ENCODE measurements at regions not wholly inside any gene's neighbourhood (a gene's known extent, or its start where the extent isn't known, plus 50 kb on each side); places are given as distances from the start of the nearest gene placed in this dataset.
"Not testable (repeated sequence)": the region's sequence is repeated elsewhere in the genome, so short reads cannot be mapped to it uniquely, and the experiment has no call there.

DNA sequence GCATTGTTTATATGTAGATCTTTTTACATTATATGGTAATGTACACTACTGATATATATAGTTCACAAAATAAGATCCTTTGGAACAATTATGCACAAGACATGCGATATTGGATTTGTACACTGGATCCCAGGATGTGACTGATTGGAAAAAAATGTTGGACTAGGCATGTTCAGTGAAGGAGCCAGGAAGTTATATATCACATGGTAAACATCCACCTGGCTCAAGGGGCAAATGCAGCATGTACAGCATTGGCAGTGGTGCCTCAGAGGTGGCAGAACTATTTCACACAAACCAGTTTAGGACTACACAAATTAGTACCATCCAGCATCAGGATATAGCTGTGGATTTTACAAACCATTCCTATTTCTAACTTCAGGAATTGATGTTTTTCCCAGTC is 97.4 kb upstream of the NANOS1 start:
- not testable (repeated sequence) for H3K4me1 ChIP-seq (ENCODE audit: control insufficient read depth, insufficient read depth, low read length); H3K27me3 ChIP-seq (ENCODE audit: control insufficient read depth, insufficient read depth, low read length); H3K27ac ChIP-seq (ENCODE audit: low read depth, low read length); H3K4me3 ChIP-seq (ENCODE audit: low read depth, low read length); H3K36me3 ChIP-seq (ENCODE audit: control insufficient read depth, insufficient read depth, low read length); H3K9me3 ChIP-seq (ENCODE audit: control insufficient read depth, insufficient read depth, low read length); H3K9ac ChIP-seq (ENCODE audit: low read depth, low read length)

GRCh38 chr10:118937226-118937625 is 92.3 kb upstream of the NANOS1 start:
- Histone ChIP-seq H3K4me3 (ENCODE audit: low read depth, low read length) (no peak overlapping the region), H3K36me3 (ENCODE audit: control insufficient read depth, insufficient read depth, low read length) (no peaks in the 10 kb centered on the region), H3K9me3 (ENCODE audit: control insufficient read depth, insufficient read depth, low read length) (no peaks in the 10 kb centered on the region; the same call in 1 of the 2 replicates), H3K9ac (ENCODE audit: low read depth, low read length) (no peak overlapping the region), H3K27me3 (ENCODE audit: control insufficient read depth, insufficient read depth, low read length) (no peaks in the 10 kb centered on the region), H3K4me1 (ENCODE audit: control insufficient read depth, insufficient read depth, low read length) (no peaks in the 10 kb centered on the region), H3K27ac (ENCODE audit: low read depth, low read length) (no peak overlapping the region)

DNA sequence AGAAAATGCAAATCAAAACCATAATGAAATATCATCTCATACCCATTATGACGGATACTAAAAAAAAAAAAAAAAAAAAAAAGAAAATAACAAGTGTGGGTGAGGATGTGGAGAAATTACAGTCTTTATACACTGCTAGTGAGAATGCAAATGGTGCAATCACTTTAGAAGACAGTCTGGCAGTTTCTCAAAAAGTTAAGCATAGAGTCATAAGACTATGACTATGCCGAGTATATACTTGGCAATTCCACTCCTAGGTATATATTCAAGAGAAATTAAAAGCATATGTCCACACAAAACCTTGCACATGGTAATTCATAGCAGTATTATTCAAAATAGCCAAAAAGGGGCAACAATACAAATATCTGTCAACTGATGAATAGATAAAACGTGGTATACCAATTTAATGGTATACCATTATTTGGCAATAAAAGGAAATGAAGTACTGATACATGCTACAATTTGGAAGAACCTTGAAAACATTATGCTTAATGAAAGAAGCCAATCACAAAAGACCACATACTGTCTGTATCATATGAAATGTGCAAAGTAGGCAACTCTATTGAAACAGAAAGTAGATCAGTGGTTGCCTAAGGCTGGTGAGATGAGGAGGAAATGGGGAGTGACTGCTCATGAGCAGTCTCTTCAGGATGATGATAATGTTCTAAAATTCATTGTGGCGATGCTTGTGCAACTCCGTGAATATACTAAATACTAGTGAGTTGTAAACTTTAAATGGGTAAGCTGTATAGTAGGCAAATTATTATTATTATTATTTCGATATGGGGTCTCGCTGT is 90.1 kb upstream of the NANOS1 start:
- Histone ChIP-seq H3K4me3 (ENCODE audit: low read depth, low read length) (no peak overlapping the region), H3K9me3 (ENCODE audit: control insufficient read depth, insufficient read depth, low read length) (no peaks in the 10 kb centered on the region; the same call in 1 of the 2 replicates), H3K27ac (ENCODE audit: low read depth, low read length) (no peak overlapping the region), H3K27me3 (ENCODE audit: control insufficient read depth, insufficient read depth, low read length) (no peaks in the 10 kb centered on the region), H3K4me1 (ENCODE audit: control insufficient read depth, insufficient read depth, low read length) (no peaks in the 10 kb centered on the region), H3K9ac (ENCODE audit: low read depth, low read length) (no peak overlapping the region), H3K36me3 (ENCODE audit: control insufficient read depth, insufficient read depth, low read length) (no peaks in the 10 kb centered on the region)

- H3K27ac ChIP-seq (ENCODE audit: low read depth, low read length), result no peak overlapping the region
- H3K27me3 ChIP-seq (ENCODE audit: control insufficient read depth, insufficient read depth, low read length), result no peaks in the 10 kb centered on the region
- no peaks in the 10 kb centered on the region; the same call in 1 of the 2 replicates for H3K9me3 ChIP-seq (ENCODE audit: control insufficient read depth, insufficient read depth, low read length)
- H3K4me3 ChIP-seq (ENCODE audit: low read depth, low read length), result no peak overlapping the region
- no peak overlapping the region for H3K9ac ChIP-seq (ENCODE audit: low read depth, low read length)
- peaks cover 6% of the 10 kb centered on the region; the same call in 1 of the 2 replicates for H3K4me1 ChIP-seq (ENCODE audit: control insufficient read depth, insufficient read depth, low read length)
- H3K36me3 ChIP-seq (ENCODE audit: control insufficient read depth, insufficient read depth, low read length), result no peaks in the 10 kb centered on the region
These were observed 89.1 kb upstream of the NANOS1 start for GRCh38 chr10:118940386-118940785.

DNA sequence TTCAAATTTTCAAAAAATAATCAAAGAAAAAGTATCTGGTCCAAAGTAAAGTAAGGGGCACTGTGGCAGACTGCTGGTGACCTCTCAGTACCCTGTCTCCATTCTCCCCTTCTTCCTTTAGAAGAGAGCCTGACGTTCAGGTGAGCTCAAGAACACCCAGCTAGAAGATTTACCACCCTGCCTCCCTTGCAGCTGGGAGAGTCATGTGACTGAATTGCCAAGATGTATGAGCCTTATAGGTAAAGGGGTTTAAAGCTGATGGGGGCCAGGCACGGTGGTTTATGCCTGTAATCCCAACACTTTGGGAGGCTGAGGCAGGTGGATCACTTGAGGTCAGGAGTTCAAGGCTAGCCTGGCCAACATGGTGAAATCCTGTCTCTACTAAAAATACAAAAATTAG is 86.3 kb upstream of the NANOS1 start:
- Histone ChIP-seq H3K27me3 (ENCODE audit: control insufficient read depth, insufficient read depth, low read length) (no peaks in the 10 kb centered on the region), H3K4me3 (ENCODE audit: low read depth, low read length) (no peak overlapping the region), H3K4me1 (ENCODE audit: control insufficient read depth, insufficient read depth, low read length) (peaks cover 6% of the 10 kb centered on the region; the same call in 1 of the 2 replicates), H3K27ac (ENCODE audit: low read depth, low read length) (no peak overlapping the region), H3K9me3 (ENCODE audit: control insufficient read depth, insufficient read depth, low read length) (no peaks in the 10 kb centered on the region; the same call in 1 of the 2 replicates), H3K9ac (ENCODE audit: low read depth, low read length) (no peak overlapping the region), H3K36me3 (ENCODE audit: control insufficient read depth, insufficient read depth, low read length) (no peaks in the 10 kb centered on the region)

GRCh38 chr10:118944959-118945633 is 84.4 kb upstream of the NANOS1 start:
- H3K27me3 ChIP-seq (ENCODE audit: control insufficient read depth, insufficient read depth, low read length), result no peaks in the 10 kb centered on the region
- peaks cover 6% of the 10 kb centered on the region; the same call in 1 of the 2 replicates for H3K4me1 ChIP-seq (ENCODE audit: control insufficient read depth, insufficient read depth, low read length)
- H3K9me3 ChIP-seq (ENCODE audit: control insufficient read depth, insufficient read depth, low read length), result no peaks in the 10 kb centered on the region; the same call in 1 of the 2 replicates
- H3K27ac ChIP-seq (ENCODE audit: low read depth, low read length), result no peak overlapping the region
- H3K36me3 ChIP-seq (ENCODE audit: control insufficient read depth, insufficient read depth, low read length), result no peaks in the 10 kb centered on the region
- H3K4me3 ChIP-seq (ENCODE audit: low read depth, low read length), result no peak overlapping the region
- H3K9ac ChIP-seq (ENCODE audit: low read depth, low read length), result no peak overlapping the region

- H3K9me3 ChIP-seq (ENCODE audit: control insufficient read depth, insufficient read depth, low read length), result no peaks in the 10 kb centered on the region
These were observed 80.7 kb upstream of the NANOS1 start for GRCh38 chr10:118948786-118949185.

GRCh38 chr10:118950190-118950680 is 79.3 kb upstream of the NANOS1 start:
- H3K4me1 ChIP-seq (ENCODE audit: control insufficient read depth, insufficient read depth, low read length), result 0 out of 2 replicates have a peak, but pooled peaks cover under 1% of the 10 kb centered on the region
- no peaks in the 10 kb centered on the region for H3K36me3 ChIP-seq (ENCODE audit: control insufficient read depth, insufficient read depth, low read length)
- H3K27me3 ChIP-seq (ENCODE audit: control insufficient read depth, insufficient read depth, low read length), result no peaks in the 10 kb centered on the region
- no peak overlapping the region for H3K9ac ChIP-seq (ENCODE audit: low read depth, low read length)
- no peak overlapping the region for H3K4me3 ChIP-seq (ENCODE audit: low read depth, low read length)
- no peak overlapping the region for H3K27ac ChIP-seq (ENCODE audit: low read depth, low read length)
- H3K9me3 ChIP-seq (ENCODE audit: control insufficient read depth, insufficient read depth, low read length), result no peaks in the 10 kb centered on the region

More at GRCh38 chr10:118948786-118949185, 80.7 kb upstream of the NANOS1 start:
- Histone ChIP-seq H3K4me3 (ENCODE audit: low read depth, low read length) (no peak overlapping the region), H3K4me1 (ENCODE audit: control insufficient read depth, insufficient read depth, low read length) (peaks cover 6% of the 10 kb centered on the region; the same call in 1 of the 2 replicates), H3K36me3 (ENCODE audit: control insufficient read depth, insufficient read depth, low read length) (no peaks in the 10 kb centered on the region), H3K27me3 (ENCODE audit: control insufficient read depth, insufficient read depth, low read length) (no peaks in the 10 kb centered on the region), H3K27ac (ENCODE audit: low read depth, low read length) (no peak overlapping the region), H3K9ac (ENCODE audit: low read depth, low read length) (no peak overlapping the region)

GRCh38 chr10:118950997-118951637 is 78.4 kb upstream of the NANOS1 start:
- Histone ChIP-seq H3K4me3 (ENCODE audit: low read depth, low read length) (no peak overlapping the region), H3K27ac (ENCODE audit: low read depth, low read length) (no peak overlapping the region), H3K9ac (ENCODE audit: low read depth, low read length) (no peak overlapping the region), H3K4me1 (ENCODE audit: control insufficient read depth, insufficient read depth, low read length) (no peaks in the 10 kb centered on the region), H3K36me3 (ENCODE audit: control insufficient read depth, insufficient read depth, low read length) (no peaks in the 10 kb centered on the region), H3K9me3 (ENCODE audit: control insufficient read depth, insufficient read depth, low read length) (no peaks in the 10 kb centered on the region), H3K27me3 (ENCODE audit: control insufficient read depth, insufficient read depth, low read length) (no peaks in the 10 kb centered on the region)

- H3K4me3 ChIP-seq (ENCODE audit: low read depth, low read length), result no peak overlapping the region
- H3K27ac ChIP-seq (ENCODE audit: low read depth, low read length), result no peak overlapping the region
- H3K36me3 ChIP-seq (ENCODE audit: control insufficient read depth, insufficient read depth, low read length), result no peaks in the 10 kb centered on the region
- H3K4me1 ChIP-seq (ENCODE audit: control insufficient read depth, insufficient read depth, low read length), result no peaks in the 10 kb centered on the region
- H3K27me3 ChIP-seq (ENCODE audit: control insufficient read depth, insufficient read depth, low read length), result no peaks in the 10 kb centered on the region
- H3K9me3 ChIP-seq (ENCODE audit: control insufficient read depth, insufficient read depth, low read length), result no peaks in the 10 kb centered on the region
- H3K9ac ChIP-seq (ENCODE audit: low read depth, low read length), result no peak overlapping the region
These were observed 76.8 kb upstream of the NANOS1 start for GRCh38 chr10:118952493-118953295.

Data from HUES48 (cell line).